ENCODE measurements at regions not wholly inside any gene's neighbourhood (a gene's known extent, or its start where the extent isn't known, plus 50 kb on each side); places are given as distances from the start of the nearest gene placed in this dataset.

GRCh38 chr12:30043151-30043847 is 259.6 kb upstream of the TMTC1 start:
- Histone ChIP-seq H3K36me3 (replicated peaks; ENCODE audit: insufficient read depth, low read depth) (no peaks in the 10 kb centered on the region), H3K4me2 (no peak overlapping the region), H3K9me3 (ENCODE audit: low read depth) (no peaks in the 10 kb centered on the region), H3K27ac (no peak overlapping the region), H3K9me2 (replicated peaks; ENCODE audit: insufficient read depth) (no peaks in the 10 kb centered on the region), H3K79me2 (no peaks in the 10 kb centered on the region), H3K27me3 (no peaks in the 10 kb centered on the region), H3K4me1 (ENCODE audit: insufficient read depth) (no peaks in the 10 kb centered on the region), H3K4me3 (no peak overlapping the region), H4K20me1 (ENCODE audit: insufficient read depth, poor library complexity, severe bottlenecking) (no peaks in the 10 kb centered on the region), H2AFZ (no peak overlapping the region)
- TF ChIP-seq EZH2 (IDR thresholded peaks at IDR 0.05; ENCODE audit: borderline replicate concordance) = no peak
- TF ChIP-seq CTCF (IDR thresholded peaks at IDR 0.05; ENCODE audit: poor library complexity) = no peak
- no peak for TF ChIP-seq EZH2phosphoT487 (IDR thresholded peaks at IDR 0.05; ENCODE audit: low read depth, severe bottlenecking, unreplicated experiment)
- WGBS (ENCODE audit: low lambda C conversion rate, missing lambda C conversion rate) = 86% methylated on average over 6 of the region's 6 CpGs
- DNase-seq (ENCODE audit: low spot score) = no peak

- Histone ChIP-seq H3K27ac (no peak overlapping the region), H3K4me1 (ENCODE audit: insufficient read depth) (no peaks in the 10 kb centered on the region), H3K4me2 (no peak overlapping the region), H2AFZ (no peak overlapping the region), H3K27me3 (no peaks in the 10 kb centered on the region), H3K9me3 (ENCODE audit: low read depth) (no peaks in the 10 kb centered on the region), H3K4me3 (no peak overlapping the region), H4K20me1 (ENCODE audit: insufficient read depth, poor library complexity, severe bottlenecking) (no peaks in the 10 kb centered on the region), H3K36me3 (replicated peaks; ENCODE audit: insufficient read depth, low read depth) (no peaks in the 10 kb centered on the region), H3K79me2 (no peaks in the 10 kb centered on the region), H3K9me2 (replicated peaks; ENCODE audit: insufficient read depth) (no peaks in the 10 kb centered on the region)
- no peak for TF ChIP-seq EZH2phosphoT487 (IDR thresholded peaks at IDR 0.05; ENCODE audit: low read depth, severe bottlenecking, unreplicated experiment)
- DNase-seq (ENCODE audit: low spot score) = no peak
- 60% methylated on average over 2 of the region's 2 CpGs for WGBS (ENCODE audit: low lambda C conversion rate, missing lambda C conversion rate)
These were observed 257.4 kb upstream of the TMTC1 start for GRCh38 chr12:30041096-30041495.

- TF ChIP-seq EZH2phosphoT487 (IDR thresholded peaks at IDR 0.05; ENCODE audit: low read depth, severe bottlenecking, unreplicated experiment) = no peak
- TF ChIP-seq EZH2 (IDR thresholded peaks at IDR 0.05; ENCODE audit: borderline replicate concordance) = no peak
- TF ChIP-seq CTCF (IDR thresholded peaks at IDR 0.05; ENCODE audit: poor library complexity) = no peak
- 85% methylated on average over 3 of the region's 3 CpGs for WGBS (ENCODE audit: low lambda C conversion rate, missing lambda C conversion rate)
- no peak for DNase-seq (ENCODE audit: low spot score)
- H3K79me2 ChIP-seq = no peaks in the 10 kb centered on the region
- no peaks in the 10 kb centered on the region for H3K9me3 ChIP-seq (ENCODE audit: low read depth)
- H3K4me3 ChIP-seq = no peak overlapping the region
- H3K27me3 ChIP-seq = no peaks in the 10 kb centered on the region
- H3K9me2 ChIP-seq (replicated peaks; ENCODE audit: insufficient read depth) = no peaks in the 10 kb centered on the region
- H3K36me3 ChIP-seq (replicated peaks; ENCODE audit: insufficient read depth, low read depth) = no peaks in the 10 kb centered on the region
- no peak overlapping the region for H3K4me2 ChIP-seq
- no peak overlapping the region for H3K27ac ChIP-seq
- H4K20me1 ChIP-seq (ENCODE audit: insufficient read depth, poor library complexity, severe bottlenecking) = no peaks in the 10 kb centered on the region
- no peaks in the 10 kb centered on the region for H3K4me1 ChIP-seq (ENCODE audit: insufficient read depth)
- H2AFZ ChIP-seq = no peak overlapping the region
These were observed 247.1 kb upstream of the TMTC1 start for GRCh38 chr12:30030693-30031374.

DNA sequence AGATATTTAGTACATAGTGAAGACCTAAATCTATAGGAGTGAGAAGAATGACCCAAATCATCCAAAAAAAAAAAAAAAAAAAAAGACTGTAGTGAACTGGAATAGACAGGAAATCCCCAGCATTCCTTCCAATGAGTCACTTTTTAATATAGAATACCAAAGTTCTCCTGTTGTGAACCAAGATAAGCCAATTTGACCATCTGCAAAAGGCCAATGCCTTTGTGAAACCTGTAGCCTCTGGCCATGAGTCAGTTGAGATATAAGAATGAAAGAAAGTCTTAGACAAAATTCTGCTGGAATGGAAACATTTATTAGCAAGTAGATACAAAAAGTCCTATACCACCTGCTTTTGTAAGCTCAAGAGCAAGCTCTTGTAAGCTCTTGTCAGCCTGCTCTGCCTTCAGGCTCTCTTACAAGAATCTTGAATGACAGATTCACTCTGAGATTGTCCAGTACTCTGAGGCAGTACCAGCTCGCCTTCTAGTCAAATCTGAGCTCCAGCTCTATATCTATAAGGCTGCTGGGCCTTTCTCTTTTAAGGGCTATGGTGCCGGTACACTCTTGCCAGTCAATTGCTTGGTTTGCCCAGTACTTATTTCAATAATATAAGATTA is 243.0 kb upstream of the TMTC1 start:
- Histone ChIP-seq H3K4me2 (no peak overlapping the region), H3K9me2 (replicated peaks; ENCODE audit: insufficient read depth) (no peaks in the 10 kb centered on the region), H2AFZ (no peak overlapping the region), H3K4me3 (no peak overlapping the region), H3K27me3 (no peaks in the 10 kb centered on the region), H3K36me3 (replicated peaks; ENCODE audit: insufficient read depth, low read depth) (no peaks in the 10 kb centered on the region), H3K79me2 (no peaks in the 10 kb centered on the region), H4K20me1 (ENCODE audit: insufficient read depth, poor library complexity, severe bottlenecking) (no peaks in the 10 kb centered on the region), H3K9me3 (ENCODE audit: low read depth) (no peaks in the 10 kb centered on the region), H3K4me1 (ENCODE audit: insufficient read depth) (peaks cover 11% of the 10 kb centered on the region), H3K27ac (no peak overlapping the region)
- TF ChIP-seq EZH2 (IDR thresholded peaks at IDR 0.05; ENCODE audit: borderline replicate concordance) (no peak), EZH2phosphoT487 (IDR thresholded peaks at IDR 0.05; ENCODE audit: low read depth, severe bottlenecking, unreplicated experiment) (no peak), CTCF (IDR thresholded peaks at IDR 0.05; ENCODE audit: poor library complexity) (no peak)
- WGBS (ENCODE audit: low lambda C conversion rate, missing lambda C conversion rate) = 65% methylated on average over 2 of the region's 2 CpGs
- no peak for DNase-seq (ENCODE audit: low spot score)
